GM12873 (cell line): ENCODE measurements at regions not wholly inside any gene's neighbourhood (a gene's known extent, or its start where the extent isn't known, plus 50 kb on each side); places are given as distances from the start of the nearest gene placed in this dataset.

ENCODE experiments used
- TF ChIP-seq, protein P1 (sequence below): IDR thresholded peaks from 2 replicates; pipeline ENCODE4 v1.5.1; 2012; ENCODE audit warnings: low read depth, mild to moderate bottlenecking, moderate library complexity, low read length, control low read depth; ENCODE audit not compliant: insufficient read depth; ENCODE audit errors: missing control alignments

DNA sequence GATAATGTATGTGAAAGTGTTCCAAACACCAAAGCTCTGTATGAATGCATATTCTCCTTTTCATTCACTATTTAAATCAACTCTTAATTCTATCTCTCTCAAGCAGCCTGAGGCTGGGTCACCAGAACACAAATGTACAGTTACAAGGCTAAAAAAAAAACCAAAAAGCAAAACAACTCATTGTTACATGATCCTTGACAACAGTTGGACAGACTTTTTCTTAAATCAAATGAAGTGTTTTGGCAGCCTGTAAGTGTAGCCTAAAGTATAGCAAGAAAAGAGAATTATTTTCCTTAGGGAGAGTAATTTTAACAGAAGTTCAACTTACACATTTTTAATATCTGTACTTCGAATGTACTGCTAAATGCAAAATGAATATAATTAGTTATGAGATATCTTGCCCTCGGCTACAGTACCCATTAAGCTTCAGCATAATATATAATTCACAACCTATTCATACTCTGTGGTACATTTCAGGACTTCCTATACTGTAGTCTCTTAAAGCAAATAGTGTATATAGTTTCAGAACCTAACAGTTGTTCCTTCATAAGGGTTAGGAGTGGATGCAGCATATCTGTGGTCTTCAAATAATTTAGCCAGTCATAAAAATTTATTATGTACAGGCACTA is 214.0 kb upstream of the BTG1 start:
- TF ChIP-seq, protein P1, sequence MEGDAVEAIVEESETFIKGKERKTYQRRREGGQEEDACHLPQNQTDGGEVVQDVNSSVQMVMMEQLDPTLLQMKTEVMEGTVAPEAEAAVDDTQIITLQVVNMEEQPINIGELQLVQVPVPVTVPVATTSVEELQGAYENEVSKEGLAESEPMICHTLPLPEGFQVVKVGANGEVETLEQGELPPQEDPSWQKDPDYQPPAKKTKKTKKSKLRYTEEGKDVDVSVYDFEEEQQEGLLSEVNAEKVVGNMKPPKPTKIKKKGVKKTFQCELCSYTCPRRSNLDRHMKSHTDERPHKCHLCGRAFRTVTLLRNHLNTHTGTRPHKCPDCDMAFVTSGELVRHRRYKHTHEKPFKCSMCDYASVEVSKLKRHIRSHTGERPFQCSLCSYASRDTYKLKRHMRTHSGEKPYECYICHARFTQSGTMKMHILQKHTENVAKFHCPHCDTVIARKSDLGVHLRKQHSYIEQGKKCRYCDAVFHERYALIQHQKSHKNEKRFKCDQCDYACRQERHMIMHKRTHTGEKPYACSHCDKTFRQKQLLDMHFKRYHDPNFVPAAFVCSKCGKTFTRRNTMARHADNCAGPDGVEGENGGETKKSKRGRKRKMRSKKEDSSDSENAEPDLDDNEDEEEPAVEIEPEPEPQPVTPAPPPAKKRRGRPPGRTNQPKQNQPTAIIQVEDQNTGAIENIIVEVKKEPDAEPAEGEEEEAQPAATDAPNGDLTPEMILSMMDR, result no peak

DNA sequence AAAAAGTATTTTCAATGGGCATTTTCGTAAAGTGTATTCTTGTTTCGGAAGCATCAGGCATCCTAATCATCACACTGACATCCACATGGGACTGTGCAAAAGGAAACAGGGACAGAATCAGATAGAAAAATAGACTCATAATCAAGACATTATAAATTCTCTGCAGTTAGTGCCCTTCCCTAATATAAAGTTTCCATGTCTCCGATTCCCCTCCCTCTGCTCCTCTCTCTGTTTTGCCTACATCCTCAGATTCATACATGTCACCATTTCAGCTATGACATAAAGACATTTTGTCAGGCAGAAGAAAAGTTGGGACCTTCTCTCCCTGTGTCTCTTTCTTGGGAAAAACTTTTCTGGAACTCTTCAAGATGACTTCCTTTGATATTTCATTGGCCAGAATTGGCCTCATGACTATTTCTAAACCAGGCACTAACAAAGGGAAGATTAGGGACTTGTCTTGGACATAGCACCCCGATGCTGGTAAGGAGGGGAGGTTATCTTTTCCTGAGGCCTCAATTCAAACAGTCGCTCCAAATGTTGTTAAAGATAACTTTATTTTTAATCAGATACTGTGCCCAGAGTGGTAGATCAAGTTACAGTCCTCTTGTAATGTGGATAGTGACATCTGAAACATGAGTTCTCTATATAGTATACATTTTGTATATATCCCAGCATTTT is 212.1 kb upstream of the BTG1 start:
- TF ChIP-seq, protein P1, result no peak

DNA sequence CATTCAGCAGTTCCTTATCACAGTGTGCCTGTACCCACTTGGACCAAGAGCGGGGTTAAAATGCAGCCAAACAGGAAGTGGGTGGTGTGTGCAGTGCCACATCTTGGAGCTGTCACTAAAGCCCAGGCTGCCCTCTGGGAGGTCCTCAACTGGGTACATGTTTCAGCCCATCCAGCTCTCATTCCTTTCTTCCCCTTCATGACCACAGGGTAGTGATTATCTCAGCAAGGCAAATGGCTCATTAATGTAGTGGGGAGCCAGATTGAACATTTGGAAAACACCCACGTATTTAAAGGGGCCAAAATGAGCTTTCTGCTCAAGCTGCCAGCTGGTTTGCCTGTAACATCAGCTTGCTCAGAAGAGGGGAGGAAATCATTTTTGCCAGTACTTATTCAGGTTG is 210.8 kb upstream of the BTG1 start:
- TF ChIP-seq, protein P1, result no peak

DNA sequence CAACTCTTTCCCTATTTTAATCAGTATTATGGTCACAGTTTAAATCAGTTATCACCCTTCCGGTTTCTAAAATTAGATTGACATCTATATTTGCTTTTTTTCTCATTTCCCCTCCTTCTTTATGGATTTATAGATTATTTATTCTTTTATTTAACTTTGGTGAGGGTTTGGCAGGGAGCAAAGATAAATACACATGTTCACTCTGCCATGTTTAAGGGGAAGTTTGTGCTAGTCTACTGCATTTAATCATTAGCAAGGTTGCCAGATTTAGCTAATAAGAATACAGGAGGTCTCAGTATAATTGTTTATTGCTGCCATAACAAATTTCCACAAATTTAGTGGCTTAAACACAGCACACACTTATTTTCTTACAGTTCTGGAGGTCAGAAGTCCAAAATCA is 204.0 kb upstream of the BTG1 start:
- TF ChIP-seq, protein P1, result no peak

DNA sequence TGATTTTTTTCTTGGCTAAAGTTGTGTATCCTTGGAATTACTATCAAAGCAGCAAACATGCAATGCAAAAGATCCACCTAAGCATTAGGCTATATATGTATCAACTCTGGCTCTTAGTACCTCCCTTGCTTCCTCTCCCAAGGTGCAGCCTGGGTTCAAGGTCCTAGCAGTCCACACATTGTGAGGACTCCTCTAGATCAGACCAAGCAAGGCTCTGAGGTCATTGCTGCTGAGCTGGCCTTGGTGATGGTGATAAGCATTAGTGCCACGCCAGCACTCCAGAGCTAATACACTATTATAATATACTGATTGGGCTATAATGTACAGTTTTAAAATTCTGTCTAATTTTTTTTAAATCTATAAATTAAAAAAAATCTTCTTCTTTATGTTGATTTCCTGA is 196.9 kb upstream of the BTG1 start:
- TF ChIP-seq, protein P1, result no peak

DNA sequence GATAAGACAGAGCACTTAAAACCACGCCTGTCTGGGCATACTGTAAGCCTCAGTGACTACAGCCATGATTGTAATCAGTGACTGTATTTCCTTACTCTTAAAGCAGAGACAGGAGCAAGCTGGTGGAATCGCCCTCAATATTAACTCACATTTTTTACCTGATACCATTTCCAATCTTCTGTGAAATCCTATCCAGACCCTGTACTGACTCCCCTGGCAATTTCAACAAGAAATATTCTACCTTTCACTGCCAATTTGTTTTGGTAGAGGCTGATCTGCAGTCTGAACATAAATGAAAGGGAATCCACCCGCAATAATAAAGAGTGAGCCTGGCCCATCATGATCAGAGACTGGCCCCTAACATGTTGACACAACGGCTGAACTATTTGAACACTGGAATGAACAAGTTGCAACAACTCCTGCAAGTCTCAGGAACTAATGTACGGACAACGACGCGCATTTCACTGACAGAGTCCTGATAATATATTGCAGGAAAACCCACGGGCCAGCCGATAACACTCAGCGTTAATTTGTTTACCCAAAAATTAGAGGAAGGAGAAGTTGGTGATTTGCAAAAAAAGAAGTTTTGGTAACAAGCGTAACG is 195.5 kb upstream of the BTG1 start:
- TF ChIP-seq, protein P1, result no peak

DNA sequence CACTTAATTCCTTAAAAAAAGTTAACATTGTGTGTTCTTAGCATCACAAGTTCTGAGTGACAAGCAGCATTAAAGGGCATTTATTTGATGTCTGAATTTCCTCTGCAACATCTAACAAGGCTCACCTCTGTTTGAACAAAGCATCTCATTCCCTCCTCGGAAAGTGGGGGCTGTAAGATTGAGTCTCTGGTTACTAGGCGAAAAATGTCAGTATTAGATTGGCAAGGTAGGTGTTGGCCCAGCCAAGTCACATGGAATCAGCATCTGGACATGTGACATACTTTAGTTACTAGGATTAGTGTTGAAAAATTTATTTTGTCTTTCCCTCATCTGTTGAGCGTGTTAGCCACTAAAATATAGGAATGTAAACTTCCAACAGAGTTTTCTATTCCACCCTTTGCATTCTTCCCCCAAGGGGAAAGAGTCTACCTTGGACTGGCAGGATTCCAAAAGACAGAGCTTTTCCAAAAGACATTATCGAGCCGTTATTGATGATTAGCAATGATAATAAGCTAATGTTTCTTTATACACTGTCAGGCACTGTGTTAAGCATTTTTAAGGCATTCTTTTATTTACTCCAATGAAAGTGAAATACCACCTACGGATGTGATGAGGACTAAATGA is 194.9 kb upstream of the BTG1 start:
- TF ChIP-seq, protein P1, result no peak
